ENCODE measurements at regions not wholly inside any gene's neighbourhood (a gene's known extent, or its start where the extent isn't known, plus 50 kb on each side); places are given as distances from the start of the nearest gene placed in this dataset.

- in situ Hi-C loops (cut with MboI; ENCODE audit: low sequenced_read_pairs, unreplicated experiment) = no loop called here
- TF ChIP-seq CTCF (IDR thresholded peaks at IDR 0.05; ENCODE audit: borderline replicate concordance, control extremely low read depth, extremely low read depth, insufficient read depth, missing control alignments) = no peak
- no peak for DNase-seq (ENCODE audit: low spot score)
These were observed 147.5 kb downstream of the LURAP1L start for GRCh38 chr9:12922224-12922866.

- TF ChIP-seq CTCF (IDR thresholded peaks at IDR 0.05; ENCODE audit: borderline replicate concordance, control extremely low read depth, extremely low read depth, insufficient read depth, missing control alignments) = no peak
- in situ Hi-C loops (cut with MboI; ENCODE audit: low sequenced_read_pairs, unreplicated experiment) = no loop called here
These were observed 148.7 kb downstream of the LURAP1L start for GRCh38 chr9:12923468-12924009.

GRCh38 chr9:12930906-12931305 is 156.1 kb downstream of the LURAP1L start:
- in situ Hi-C loops (cut with MboI; ENCODE audit: low sequenced_read_pairs, unreplicated experiment) = no loop called here
- no peak for DNase-seq (ENCODE audit: low spot score)
- TF ChIP-seq CTCF (IDR thresholded peaks at IDR 0.05; ENCODE audit: borderline replicate concordance, control extremely low read depth, extremely low read depth, insufficient read depth, missing control alignments) = no peak

More at GRCh38 chr9:12923468-12924009, 148.7 kb downstream of the LURAP1L start:
- no peak for DNase-seq (ENCODE audit: low spot score)

DNA sequence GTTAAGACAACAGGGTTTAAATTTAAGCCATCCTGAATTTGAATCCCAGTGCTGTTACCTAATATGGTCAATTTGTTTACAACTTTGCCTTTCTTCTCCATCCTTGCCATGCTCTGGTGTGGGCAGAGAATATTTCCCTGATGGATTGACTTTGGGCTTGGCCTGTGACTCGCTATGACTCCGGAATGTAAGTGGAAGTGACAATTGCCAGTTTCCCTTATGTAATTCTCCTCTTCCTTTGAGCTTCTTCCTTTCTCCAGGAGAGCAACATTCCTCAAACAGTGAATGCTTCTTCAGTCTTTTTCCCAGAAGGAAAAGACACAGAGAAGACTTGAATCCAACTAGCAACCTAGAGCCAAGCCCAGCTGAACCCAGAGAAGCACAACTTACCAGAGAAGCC is 159.1 kb downstream of the LURAP1L start:
- DNase-seq (ENCODE audit: low spot score) = no peak
- in situ Hi-C loops (cut with MboI; ENCODE audit: low sequenced_read_pairs, unreplicated experiment) = no loop called here
- no peak for TF ChIP-seq CTCF (IDR thresholded peaks at IDR 0.05; ENCODE audit: borderline replicate concordance, control extremely low read depth, extremely low read depth, insufficient read depth, missing control alignments)

GRCh38 chr9:12934545-12935272 is 159.9 kb downstream of the LURAP1L start:
- TF ChIP-seq CTCF (IDR thresholded peaks at IDR 0.05; ENCODE audit: borderline replicate concordance, control extremely low read depth, extremely low read depth, insufficient read depth, missing control alignments) = no peak
- in situ Hi-C loops (cut with MboI; ENCODE audit: low sequenced_read_pairs, unreplicated experiment) = no loop called here

DNA sequence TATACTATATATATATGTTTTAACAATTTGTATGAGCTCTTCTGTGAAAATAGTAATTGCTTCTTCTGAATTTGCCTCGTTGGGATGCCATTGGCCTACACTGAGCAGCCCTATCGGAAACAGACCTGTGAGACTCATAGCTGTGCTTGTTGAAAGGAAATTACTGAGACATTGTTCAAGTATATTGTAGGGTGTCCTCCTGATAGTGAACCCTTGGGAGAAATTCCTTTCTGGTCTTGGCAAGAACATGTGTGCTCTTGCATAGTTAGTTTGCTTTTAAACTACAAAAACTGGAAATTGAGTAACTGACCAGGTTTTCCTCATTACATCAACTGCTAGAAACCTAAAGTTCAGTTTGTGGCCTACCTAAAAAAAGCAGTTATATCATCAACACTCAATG is 160.9 kb downstream of the LURAP1L start:
- in situ Hi-C loops (cut with MboI; ENCODE audit: low sequenced_read_pairs, unreplicated experiment) = no loop called here
- no peak for DNase-seq (ENCODE audit: low spot score)
- TF ChIP-seq CTCF (IDR thresholded peaks at IDR 0.05; ENCODE audit: borderline replicate concordance, control extremely low read depth, extremely low read depth, insufficient read depth, missing control alignments) = no peak

More at GRCh38 chr9:12934545-12935272, 159.9 kb downstream of the LURAP1L start:
- no peak for DNase-seq (ENCODE audit: low spot score)
